ENCODE measurements at regions not wholly inside any gene's neighbourhood (a gene's known extent, or its start where the extent isn't known, plus 50 kb on each side); places are given as distances from the start of the nearest gene placed in this dataset.
A peak's percentile ranks its signal among the peaks of the same experiment; 100 is the strongest.

DNA sequence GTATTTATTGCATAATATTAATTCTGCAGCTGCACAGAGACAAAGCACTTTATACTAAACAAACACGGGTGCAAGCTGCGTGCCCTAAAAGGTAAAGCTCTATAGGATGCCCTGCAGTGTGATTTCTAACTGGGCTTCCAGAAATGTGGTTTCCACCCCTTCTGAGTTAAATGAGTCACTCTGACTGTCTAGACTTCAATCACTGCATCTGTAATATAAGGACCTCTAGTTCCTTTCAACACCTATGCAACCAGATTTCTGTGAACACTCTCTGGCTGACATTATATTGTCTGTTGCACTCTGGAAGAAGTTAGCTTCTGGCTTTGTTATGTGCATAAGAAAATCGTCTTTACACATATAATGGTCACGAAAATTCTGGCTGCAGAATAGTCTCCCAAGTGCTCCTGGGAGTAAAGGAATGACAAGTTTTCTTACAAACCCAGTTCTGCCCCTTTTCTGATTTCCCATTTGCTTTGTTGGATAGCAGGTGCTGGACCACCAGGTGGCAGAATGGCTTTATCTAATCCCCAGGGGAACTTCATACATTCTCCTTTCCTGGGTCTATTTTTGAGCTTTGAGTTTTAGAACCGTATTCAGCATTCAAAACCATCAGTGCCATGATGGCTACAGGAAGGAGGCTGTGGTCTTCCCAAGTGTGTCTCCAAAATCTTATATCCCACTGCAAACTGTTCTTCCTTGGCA is 842.2 kb downstream of the STIM2 start (continued):
- no peak for TF ChIP-seq RAD51 (IDR thresholded peaks at IDR 0.05)
- TF ChIP-seq RAD21 (IDR thresholded peaks at IDR 0.05; ENCODE audit: insufficient read depth, low read depth, low read length): peak; percentile 36
- no peak for TF ChIP-seq STAT3 (IDR thresholded peaks at IDR 0.05; ENCODE audit: low read depth, low read length)
- no peak for TF ChIP-seq NR2C2 (IDR thresholded peaks at IDR 0.05; ENCODE audit: borderline replicate concordance, control insufficient read depth, insufficient read length, low read depth)
- no peak for TF ChIP-seq RUNX3 (IDR thresholded peaks at IDR 0.05; ENCODE audit: low read length)
- peak; percentile 68 for TF ChIP-seq MEF2B (IDR thresholded peaks at IDR 0.05; ENCODE audit: partially characterized antibody, poor library complexity, severe bottlenecking)
- no peak for TF ChIP-seq RB1 (IDR thresholded peaks at IDR 0.05; ENCODE audit: borderline replicate concordance)
- TF ChIP-seq, protein P1, sequence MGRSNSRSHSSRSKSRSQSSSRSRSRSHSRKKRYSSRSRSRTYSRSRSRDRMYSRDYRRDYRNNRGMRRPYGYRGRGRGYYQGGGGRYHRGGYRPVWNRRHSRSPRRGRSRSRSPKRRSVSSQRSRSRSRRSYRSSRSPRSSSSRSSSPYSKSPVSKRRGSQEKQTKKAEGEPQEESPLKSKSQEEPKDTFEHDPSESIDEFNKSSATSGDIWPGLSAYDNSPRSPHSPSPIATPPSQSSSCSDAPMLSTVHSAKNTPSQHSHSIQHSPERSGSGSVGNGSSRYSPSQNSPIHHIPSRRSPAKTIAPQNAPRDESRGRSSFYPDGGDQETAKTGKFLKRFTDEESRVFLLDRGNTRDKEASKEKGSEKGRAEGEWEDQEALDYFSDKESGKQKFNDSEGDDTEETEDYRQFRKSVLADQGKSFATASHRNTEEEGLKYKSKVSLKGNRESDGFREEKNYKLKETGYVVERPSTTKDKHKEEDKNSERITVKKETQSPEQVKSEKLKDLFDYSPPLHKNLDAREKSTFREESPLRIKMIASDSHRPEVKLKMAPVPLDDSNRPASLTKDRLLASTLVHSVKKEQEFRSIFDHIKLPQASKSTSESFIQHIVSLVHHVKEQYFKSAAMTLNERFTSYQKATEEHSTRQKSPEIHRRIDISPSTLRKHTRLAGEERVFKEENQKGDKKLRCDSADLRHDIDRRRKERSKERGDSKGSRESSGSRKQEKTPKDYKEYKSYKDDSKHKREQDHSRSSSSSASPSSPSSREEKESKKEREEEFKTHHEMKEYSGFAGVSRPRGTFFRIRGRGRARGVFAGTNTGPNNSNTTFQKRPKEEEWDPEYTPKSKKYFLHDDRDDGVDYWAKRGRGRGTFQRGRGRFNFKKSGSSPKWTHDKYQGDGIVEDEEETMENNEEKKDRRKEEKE (IDR thresholded peaks at IDR 0.05): no peak
- no peak for TF ChIP-seq MYC (IDR thresholded peaks at IDR 0.05; ENCODE audit: insufficient read depth, insufficient read length, insufficient replicate concordance, low read length, severe bottlenecking)
- TF ChIP-seq SREBF1 (IDR thresholded peaks at IDR 0.05; ENCODE audit: low read length): no peak
- TF ChIP-seq NFXL1 (IDR thresholded peaks at IDR 0.05; ENCODE audit: borderline replicate concordance): no peak
- TF ChIP-seq MEF2A (IDR thresholded peaks at IDR 0.05; ENCODE audit: insufficient read depth, low read depth, low read length): no peak
- TF ChIP-seq NFYB (IDR thresholded peaks at IDR 0.05; ENCODE audit: insufficient read depth, low read depth, low read length): no peak
- TF ChIP-seq CEBPB (IDR thresholded peaks at IDR 0.05; ENCODE audit: borderline replicate concordance in 1 of 2, low read depth in 2 of 2, low read length in 2 of 2): no peak
- TF ChIP-seq ESRRA (IDR thresholded peaks at IDR 0.05; ENCODE audit: low read length): no peak
- TF ChIP-seq TAF1 (IDR thresholded peaks at IDR 0.05; ENCODE audit: borderline replicate concordance, low read depth, low read length): no peak
- TF ChIP-seq RELA (IDR thresholded peaks at IDR 0.05; ENCODE audit: borderline replicate concordance, partially characterized antibody): no peak

All from GM12878 (cell line).